H1 (cell line): ENCODE measurements at regions not wholly inside any gene's neighbourhood (a gene's known extent, or its start where the extent isn't known, plus 50 kb on each side); places are given as distances from the start of the nearest gene placed in this dataset.

Experiments
- FOSL1 ChIP-seq: IDR thresholded peaks from 2 replicates; pipeline ENCODE4 v1.6.1; 2011; ENCODE audit warnings: mild to moderate bottlenecking, low read depth, low read length, moderate library complexity; ENCODE audit not compliant: insufficient read depth

DNA sequence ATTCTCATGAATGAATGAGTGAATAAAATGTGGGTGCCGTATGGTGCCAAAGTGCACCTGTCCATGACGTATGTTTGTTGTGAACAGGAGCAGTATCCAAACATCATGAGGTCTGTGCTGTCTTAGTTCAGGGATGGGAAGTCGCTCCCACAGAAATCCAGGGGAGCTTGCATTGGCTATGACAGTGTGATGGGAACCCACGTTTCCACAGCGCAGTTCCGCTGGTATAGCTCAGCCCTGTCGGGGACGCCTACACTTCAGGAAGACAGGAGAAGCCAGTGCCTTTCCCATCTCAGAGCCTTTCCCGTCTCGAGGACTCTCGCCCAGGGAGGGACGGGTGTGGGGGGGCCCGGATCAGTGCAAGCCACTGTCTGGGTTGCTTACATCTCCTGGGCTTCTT lies 69.8 kb downstream of the DACT2 start (continued):
- TF ChIP-seq FOSL1: no peak
